H1 (cell line): ENCODE measurements at regions not wholly inside any gene's neighbourhood (a gene's known extent, or its start where the extent isn't known, plus 50 kb on each side); places are given as distances from the start of the nearest gene placed in this dataset.

Experiments
- BCL11A ChIP-seq, 2 experiments: IDR thresholded peaks; one replicate each; pipeline ENCODE4 v1.6.1; 2011; ENCODE audit warnings: low read depth in 2 of 2, low read length in 2 of 2, mild to moderate bottlenecking in 2 of 2
- CTBP2 ChIP-seq: IDR thresholded peaks from 2 replicates; pipeline ENCODE4 v1.7.0; 2011; ENCODE audit warnings: borderline replicate concordance, mild to moderate bottlenecking, moderate library complexity, mixed read lengths, low read length; ENCODE audit not compliant: insufficient read depth, insufficient read length
- EGR1 ChIP-seq: IDR thresholded peaks from 2 replicates; pipeline ENCODE4 v1.6.1; 2011; ENCODE audit warnings: low read depth, low read length, borderline replicate concordance
- HDAC6 ChIP-seq: IDR thresholded peaks from one replicate; pipeline ENCODE4 v1.7.1; 2012; ENCODE audit warnings: low read depth, mild to moderate bottlenecking, inconsistent platforms, low read length, moderate library complexity
- KDM1A ChIP-seq: fragments of 200-600, 300-600 bp; sonication (generic); IDR thresholded peaks from 2 replicates; pipeline ENCODE4 v1.7.1; 2016; ENCODE audit warnings: mild to moderate bottlenecking, low read length, borderline replicate concordance
- KDM4A ChIP-seq: IDR thresholded peaks from one replicate; pipeline ENCODE4 v1.7.1; 2012; ENCODE audit warnings: low read depth, mild to moderate bottlenecking, moderate library complexity, low read length, inconsistent platforms; ENCODE audit not compliant: severe bottlenecking
- RFX5 ChIP-seq: IDR thresholded peaks from 2 replicates; pipeline ENCODE4 v1.6.1; 2011; ENCODE audit warnings: low read depth, low read length, improper control_type of control experiment, borderline replicate concordance
- SP1 ChIP-seq: IDR thresholded peaks from 2 replicates; pipeline ENCODE4 v1.6.1; 2011; ENCODE audit warnings: low read depth, low read length

- TF ChIP-seq CTBP2 (no peak), HDAC6 (no peak), RFX5 (no peak), KDM1A (no peak), SP1 (no peak), BCL11A (IDR thresholded peaks at IDR 0.05; ENCODE audit: low read depth in 2 of 2, low read length in 2 of 2) (no peak), KDM4A (no peak), EGR1 (no peak)
- TF ChIP-seq, all 59 proteins: peak for 0
Measured at GRCh38 chr6:21668795-21669194, 75.2 kb downstream of the SOX4 start (continued).
